Stimulated activated CD4-positive, alpha-beta T cell treated with anti-CD3 and anti-CD28 coated beads, TNF-alpha, amount 100 ng/mL, for 1 hour (primary cell): ENCODE measurements at regions not wholly inside any gene's neighbourhood (a gene's known extent, or its start where the extent isn't known, plus 50 kb on each side); places are given as distances from the start of the nearest gene placed in this dataset.
"Not testable (repeated sequence)": the region's sequence is repeated elsewhere in the genome, so short reads cannot be mapped to it uniquely, and the experiment has no call there.

Source experiments
- DNase-seq, 3 donors: peaks; one replicate each; pipeline ENCODE4 v3.0.0-alpha.2; 2020; ENCODE audit warnings: low read depth in 3 of 3, low spot score in 1 of 3

DNA sequence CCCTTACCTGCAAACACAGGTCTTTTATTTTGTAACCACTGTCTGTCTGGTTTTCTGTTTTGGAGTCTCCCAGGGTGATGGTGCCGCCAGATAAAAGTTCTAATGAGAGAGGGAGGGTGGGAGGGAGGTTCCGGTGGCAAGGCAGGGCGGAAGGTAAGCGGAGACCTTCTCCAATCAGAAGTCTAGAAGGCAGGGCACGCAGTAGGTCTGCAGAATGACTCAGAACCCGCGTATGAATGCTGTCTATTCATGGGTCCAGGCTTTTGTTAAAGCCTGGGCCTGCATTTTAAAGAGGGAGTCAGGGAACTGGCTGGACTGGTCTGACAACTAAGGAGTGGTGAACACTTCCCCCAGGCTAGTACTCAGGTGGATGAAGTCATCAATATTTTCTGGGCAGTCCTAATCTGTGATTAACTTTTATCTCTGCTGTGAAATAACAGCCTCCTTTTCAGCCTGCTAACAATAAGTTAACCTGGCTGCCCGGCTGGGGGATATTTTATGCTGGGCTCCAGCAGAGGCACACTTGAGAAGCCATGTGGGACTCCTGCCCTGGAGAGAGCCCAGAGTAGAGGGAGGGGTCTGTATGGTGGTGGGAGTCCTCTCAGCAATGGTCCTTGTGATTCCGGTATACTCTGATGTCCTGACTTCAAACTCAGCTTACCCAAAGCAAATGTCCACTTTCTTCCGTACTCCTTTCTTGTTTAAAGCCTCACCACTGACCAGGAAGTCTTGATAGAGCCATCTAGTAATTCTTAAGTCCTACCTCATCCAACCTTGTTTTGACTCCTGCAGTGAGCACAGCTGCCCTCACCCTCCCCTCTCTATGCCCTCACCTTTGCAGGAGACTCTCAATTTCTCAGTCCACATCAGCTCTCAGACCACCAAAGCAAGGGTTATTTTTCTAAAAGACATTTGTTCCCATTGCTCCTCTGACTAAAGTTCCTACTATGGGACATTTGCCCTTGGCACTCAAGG is 85.3 kb upstream of the PLGLB2 start:
- not testable (repeated sequence) for DNase-seq

DNA sequence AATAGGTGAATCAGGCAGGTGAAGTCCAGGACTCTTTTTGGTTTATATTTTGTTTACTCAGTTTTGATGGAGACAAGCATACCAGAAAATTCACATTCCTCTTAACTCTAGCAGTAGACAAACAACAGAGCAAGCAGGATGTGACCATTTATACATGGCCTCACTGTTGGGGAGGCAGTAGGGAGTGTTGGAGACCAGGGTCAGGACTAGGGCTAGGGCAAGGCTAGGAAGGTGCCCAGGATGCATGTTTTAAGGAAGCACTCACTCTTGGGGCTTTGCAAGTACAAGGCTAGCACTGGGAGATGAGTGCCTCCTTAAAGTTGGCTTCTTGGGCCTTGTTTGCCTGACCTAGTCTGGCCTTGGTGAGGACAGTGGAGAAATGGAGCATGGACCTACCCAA is 84.5 kb upstream of the PLGLB2 start:
- not testable (repeated sequence) for DNase-seq

DNA sequence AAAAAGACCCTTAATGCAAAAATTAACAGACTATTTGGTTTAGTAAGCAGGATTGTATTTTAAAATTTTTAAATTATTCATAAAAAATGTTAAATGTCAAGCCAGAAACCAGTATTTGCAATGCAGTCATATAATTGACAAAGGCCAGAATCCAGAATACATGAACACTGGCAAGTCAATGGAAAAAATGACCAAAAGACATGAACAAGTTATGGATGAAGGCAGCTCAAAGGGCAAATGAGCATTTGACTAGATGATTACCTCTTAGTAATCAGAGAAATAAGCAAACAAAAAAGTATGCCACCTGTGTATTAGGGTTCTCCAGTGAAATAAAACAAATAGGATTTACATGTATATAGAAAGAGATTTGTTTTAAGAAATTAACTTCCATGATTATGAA is 80.9 kb upstream of the PLGLB2 start:
- DNase-seq = not testable (repeated sequence)

DNA sequence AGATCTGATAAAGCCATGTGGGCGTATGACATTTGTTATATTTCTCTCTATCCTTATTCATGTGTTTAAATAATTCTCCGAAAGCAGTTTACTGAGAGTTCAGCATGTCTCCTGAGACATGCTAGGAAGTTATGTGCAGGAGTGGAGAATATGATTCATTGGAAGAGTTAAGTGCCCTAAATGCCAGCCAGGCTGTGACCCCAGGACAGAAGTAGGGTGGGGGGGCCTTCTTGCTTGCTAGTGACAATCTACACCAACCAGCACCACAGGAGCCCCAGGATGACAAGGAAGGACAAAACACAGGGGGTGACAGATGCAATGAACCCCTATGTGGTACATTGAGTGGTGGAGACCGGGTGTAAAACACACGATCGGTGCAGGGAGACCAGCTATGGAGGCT is 79.5 kb upstream of the PLGLB2 start:
- not testable (repeated sequence) for DNase-seq

DNA sequence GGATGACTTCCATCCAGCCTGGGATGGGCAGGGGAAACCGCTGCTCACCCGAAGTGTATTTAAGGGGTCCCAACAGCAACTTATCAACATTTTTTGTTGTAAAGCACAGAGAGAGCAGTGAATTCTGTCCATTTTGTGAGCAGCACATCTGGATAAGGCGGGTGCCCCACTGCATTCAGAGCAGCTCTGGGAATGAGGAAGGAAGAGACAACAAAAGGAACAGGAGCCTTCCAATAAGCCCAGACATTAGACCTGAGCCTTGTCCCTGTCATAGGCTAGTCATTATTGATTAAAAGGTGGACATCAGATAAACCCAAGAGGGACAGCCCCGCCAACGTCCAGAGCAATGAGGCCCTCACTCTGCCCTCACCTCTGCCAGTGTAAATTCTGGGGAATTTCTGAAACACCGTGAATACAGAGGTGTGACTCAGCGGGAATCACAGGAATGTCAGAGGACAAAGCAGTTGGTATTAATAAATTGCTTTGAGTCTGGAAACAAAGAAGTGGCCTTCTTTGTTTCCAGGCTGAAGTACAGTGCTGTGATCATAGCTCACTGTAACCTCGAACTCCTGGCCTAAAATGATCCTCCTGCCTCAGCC is 78.2 kb upstream of the PLGLB2 start:
- not testable (repeated sequence) for DNase-seq

DNA sequence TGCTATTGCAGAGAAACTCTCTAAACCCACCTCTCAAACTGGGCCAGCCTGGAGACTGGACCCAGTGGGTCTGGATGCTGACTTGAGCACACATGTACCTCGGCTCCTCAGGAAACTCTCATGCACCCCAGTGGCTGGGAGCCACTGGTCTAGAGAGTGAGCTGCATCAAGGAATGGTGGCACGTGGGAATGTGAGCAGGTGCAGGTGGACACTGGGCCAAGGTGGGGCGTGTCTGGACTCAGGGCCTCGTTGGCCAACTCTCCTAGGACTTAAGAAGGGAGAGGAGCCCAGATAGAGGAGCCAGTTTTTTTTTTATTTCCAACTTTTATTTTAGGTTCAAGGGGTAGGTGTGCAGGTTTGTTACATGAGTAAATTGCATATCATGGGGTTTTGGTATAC is 75.5 kb upstream of the PLGLB2 start:
- not testable (repeated sequence) for DNase-seq

DNA sequence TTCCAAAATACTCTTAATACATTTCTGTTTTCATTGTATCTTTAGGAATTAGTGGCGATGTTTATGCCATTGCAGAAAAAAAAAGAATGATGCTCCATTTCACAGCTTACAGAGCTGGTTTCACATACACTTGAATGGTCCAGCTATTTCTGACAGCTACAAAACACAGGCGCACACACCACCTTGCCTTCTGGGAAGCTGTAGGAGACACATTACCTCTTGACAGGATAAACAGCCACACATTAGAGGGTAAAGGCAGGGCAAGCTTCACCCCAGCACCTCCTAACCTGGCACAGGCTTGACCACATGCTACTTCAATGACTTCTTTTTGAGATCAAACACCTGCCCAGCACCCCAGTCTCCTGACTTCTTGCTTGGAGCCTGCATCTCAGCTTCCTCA is 73.2 kb upstream of the PLGLB2 start:
- DNase-seq = not testable (repeated sequence)

DNA sequence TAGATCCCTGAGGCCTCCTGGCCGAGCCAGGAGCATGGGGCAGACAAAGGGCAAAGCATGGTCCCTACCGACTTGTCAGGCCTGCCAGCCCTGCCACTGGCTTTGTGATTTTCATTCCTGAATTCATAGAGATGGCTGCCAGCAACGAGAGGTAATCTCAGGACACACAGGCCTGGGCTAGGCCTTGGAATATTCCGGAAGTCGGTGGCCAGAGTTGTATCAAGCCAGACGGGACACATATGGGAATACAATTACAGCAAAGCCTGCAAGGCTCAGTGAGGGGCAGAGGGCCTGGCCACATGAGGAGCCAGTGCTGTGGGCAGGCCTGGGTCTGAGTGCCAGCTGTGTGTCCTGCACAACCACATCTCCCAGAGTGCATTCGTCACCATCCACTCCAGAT is 72.4 kb upstream of the PLGLB2 start:
- not testable (repeated sequence) for DNase-seq

DNA sequence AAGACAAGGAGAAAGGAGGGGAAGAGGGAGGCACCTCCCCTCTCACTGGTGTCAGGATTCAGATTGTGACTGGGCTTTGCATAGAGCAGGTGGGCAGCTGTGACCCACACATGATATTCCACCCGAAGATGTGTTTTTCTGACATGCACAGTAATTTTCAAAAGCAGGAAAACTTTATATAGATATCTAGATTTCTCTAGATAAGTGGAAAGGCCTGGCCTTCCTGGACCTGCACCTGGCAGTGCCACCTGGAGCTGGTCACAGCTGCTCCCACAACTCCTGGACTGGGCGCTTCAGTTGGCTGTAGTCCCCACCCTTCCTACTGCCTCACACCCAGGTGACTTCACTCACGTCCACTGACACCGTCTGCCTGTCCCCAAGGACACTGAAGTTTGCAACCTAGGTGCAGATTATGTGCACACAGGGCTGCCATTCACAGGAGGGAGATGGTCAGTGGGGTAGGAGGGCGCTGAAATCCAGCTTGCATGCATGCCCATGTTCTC is 70.4 kb upstream of the PLGLB2 start:
- not testable (repeated sequence) for DNase-seq

DNA sequence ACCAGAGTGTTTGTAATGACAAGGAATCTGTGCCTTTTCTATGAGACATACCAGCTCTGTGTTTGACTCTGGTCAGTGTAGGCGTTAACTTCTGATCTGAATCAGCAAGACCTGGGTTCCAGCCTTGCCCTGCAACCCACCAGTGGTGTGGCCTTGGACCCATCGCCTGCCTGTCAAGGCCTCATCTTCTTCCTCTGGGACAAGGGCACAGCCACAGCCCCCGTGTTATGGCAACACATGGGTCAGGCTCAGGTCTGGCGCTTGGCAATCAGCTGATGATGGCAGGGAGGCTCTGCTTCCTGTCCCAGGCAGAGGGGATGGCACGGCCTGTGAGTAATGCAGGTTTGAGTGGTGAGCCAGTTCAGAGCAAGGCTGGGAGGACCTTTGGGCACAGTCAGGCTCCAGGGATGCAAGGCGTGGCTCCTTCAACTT is 69.1 kb upstream of the PLGLB2 start:
- not testable (repeated sequence) for DNase-seq

DNA sequence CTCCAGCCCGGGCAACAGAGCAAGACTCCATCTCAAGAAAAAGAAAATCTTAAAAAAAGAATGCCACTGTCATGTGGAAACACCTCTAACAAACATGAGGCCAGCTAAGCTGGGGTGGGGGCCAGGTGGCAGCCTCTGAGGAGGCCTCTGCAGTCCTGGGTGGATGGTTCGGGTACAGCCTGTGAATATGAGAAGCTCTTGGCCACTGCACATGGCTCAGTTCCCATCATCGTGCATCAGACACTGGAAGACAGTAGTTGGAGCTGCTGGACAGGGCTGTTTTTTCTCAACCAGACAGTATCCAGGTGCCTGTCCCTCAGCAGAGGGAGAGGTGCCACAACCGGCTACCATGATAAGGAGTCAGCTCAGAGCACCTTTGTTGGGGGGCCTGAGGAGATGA is 67.9 kb upstream of the PLGLB2 start:
- not testable (repeated sequence) for DNase-seq

DNA sequence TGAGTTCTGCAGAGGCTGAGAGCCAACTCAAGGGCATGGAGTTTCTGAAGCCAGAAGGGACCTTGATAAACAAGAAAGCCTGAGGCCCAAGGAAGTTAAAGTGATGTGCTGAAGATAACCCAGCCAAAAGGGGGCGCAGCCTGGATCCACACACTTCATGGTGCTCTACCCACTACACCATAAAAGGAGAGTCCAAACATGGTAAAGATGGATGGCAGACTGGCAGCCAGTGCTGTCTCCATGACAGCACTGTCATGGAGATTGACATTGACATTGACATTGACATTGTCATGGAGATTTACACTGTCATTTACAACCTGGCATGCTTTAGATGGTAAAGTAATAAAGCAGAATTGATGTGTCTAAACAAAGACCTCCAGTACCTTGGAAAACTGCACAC is 67.2 kb upstream of the PLGLB2 start:
- DNase-seq = not testable (repeated sequence)

DNA sequence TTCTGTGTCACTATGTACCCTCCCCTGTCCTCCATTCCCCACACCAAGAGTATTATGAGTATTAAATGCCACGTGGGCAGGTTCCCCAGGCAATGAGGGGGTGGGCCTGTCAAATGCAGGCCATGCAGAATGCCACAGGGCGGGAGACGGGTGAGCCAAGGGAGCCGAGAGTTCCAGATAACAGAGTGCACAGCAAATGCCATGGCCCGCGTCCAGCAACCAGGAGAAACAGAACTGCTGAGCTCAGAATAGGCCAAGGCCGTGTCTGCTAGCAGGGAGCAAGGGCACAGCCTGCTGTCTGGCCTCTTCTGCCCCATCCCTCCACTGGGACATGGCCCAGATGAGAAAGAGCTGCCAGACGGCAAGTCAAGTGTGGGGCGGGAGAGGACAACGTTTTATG is 64.4 kb upstream of the PLGLB2 start:
- not testable (repeated sequence) for DNase-seq

DNA sequence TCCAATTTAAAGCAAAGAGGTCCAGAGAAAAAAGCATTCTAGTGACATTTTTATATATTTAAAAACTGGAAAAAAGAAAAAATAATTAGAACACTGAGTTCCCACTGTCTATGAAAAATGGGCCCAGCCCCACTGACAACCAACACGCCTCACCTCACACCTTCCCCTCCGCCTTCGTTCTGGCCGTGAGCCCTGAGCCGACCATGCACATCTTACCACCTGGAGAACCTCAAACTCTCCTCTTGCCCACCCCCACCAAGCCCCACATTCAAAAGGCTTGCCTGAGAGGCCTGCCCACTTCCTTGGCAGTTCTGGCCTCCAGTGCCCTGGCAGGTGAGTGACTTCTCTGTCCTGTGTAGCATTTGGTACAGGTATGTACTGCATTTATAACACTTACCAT is 63.9 kb upstream of the PLGLB2 start:
- not testable (repeated sequence) for DNase-seq

DNA sequence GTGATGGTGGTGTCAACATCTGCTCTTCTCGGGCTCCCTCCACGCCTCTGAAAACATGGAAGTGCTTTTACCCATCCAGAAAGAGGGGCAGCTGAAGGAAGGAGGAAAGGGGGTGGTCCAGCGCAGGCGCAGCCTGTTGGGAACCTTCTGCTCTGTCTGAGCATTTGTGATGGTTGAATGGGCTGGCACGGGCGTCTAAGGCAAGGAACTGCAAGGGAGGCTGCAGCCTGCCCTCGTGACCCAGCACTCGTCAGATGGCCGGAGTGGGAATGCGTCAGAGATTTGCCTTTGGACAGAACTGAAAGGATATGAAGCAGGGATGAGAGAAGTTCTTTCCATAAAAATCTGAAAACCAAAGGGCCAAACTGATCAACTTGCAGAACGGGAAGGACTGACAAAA is 62.3 kb upstream of the PLGLB2 start:
- not testable (repeated sequence) for DNase-seq

DNA sequence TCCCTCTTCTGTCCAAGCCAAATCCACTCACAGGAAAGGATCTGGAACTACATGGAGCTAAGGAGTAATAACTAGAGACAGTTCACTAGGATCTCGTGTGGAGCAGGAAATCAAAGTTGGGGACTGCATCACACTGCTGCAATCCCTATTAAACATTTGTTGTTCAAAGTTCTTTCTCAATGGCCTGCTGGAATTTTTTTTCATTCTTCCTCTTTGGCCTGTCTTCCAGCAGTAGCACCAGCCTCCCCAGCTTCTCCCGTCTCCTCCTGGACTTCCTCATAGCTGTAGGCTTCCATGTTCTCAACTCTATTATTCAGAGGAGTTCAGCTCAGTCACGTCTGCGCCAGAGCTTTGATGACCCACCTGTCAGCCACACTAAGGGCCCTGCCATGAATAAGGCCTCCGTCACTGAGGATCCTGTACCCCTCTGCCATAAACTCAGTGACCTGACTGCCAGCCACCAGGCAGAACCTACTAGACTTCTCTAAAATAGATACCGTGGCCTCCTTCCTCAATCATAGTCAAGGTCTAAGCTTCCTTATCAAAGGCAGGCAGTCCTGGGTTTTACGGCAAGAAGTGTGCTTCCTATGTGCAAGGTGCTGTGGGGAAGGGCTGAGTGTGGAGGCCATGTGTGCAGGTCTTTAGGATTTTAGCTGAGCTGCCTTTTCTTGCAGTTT is 60.9 kb upstream of the PLGLB2 start:
- not testable (repeated sequence) for DNase-seq

DNA sequence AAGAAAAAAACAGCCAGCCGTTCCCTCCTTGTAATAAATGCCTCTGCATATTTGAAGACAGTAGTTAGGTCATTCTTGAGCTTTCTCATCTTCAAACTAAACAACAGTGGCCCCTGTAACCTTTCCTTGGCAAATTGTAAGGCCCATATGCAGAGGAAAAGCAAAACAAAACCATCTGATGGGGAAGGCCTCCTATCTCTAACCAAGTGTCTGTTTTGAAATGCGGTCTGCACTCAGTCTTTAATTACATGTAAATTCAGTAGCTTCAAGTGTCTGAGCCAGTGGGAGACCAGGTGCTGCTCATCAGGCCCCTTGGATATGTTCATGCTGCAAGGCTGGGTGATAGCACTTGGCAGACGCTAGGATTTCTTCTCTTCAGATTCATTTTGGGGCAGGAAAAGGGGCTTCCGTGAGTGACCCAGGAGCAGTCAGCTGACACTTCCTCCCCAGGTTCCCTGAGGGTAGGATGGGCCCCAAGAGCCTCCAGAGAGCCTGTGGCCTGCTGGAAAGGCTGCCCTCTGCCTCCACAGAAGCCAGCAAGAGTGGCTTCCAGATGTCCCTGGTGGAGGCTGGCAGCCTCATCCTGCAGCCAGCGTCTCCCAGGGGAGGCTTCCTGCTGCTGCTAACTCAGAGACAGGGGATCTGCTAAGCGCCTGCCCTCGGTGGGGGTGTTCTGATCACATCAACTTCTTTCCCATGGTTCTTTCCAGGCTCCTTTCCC is 60.2 kb upstream of the PLGLB2 start:
- DNase-seq = not testable (repeated sequence)

DNA sequence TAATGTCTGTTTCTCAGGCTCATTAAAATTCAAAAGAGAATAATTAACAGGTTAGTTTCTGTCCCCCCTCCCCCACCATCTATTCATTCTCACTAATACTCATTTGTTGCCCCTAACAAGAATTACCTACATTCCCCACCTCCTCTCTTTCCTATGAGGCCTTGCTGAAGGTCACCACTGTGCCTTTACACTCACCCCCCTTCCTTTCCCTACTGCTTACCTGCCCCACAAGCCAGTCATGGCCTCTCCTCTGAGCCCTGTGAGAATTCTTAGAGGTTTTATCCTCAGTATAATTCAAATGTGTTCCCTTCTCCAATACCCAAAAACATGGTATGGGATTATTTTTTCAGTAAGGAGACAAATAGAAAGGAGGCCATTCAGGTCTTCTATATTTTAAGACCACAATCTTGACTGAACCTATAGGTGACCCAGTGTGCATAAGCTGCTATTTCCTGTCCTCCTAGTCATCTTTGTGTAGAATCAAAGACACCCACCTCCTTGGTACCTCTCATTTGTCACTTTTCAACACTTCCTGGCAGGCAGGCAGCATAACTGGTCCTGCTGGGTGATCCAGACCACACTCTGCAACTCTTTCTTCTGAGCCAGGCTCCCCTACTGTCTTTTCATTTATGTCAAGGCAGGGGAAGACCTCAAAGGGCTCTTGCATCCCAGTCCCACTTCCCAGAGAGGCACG is 55.8 kb upstream of the PLGLB2 start:
- DNase-seq = not testable (repeated sequence)

DNA sequence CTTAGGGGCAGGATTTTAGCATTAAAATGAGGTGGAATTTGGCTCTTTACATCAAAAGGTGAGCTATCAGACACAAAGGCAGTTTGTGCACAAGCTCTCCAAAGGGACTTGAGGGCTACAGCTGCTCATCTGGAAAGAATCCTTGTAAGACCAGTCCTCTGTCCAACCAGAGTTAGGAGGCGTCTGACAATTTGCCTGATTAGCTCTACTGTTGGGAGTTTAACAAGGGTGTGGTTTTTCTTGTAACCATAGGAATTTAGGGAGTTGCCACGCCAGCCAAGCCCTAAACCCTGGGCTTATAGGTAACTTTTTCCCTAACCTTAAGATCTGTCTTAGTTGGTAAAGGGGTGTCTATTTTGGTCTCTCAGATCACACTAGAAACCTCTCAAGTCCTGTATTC is 55.0 kb upstream of the PLGLB2 start:
- not testable (repeated sequence) for DNase-seq

DNA sequence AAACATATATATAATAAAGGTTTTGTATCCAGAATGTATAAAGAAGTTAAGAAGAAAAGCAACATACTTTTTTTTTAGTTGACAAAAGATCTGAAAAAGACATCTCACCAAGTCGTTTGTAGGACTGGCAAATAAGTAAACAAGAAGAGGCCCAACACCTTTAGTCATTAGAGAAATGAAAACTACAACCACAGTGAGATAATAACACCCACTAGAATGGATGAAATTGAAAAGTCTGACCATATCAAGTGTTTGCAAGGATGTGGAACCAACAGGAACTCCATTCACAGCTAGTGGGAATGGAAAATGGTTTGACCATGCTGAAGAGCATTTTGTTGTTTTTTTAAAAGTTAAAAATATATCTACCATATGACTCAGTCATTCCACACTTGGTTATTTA is 54.0 kb upstream of the PLGLB2 start:
- not testable (repeated sequence) for DNase-seq
